ENCODE measurements at regions not wholly inside any gene's neighbourhood (a gene's known extent, or its start where the extent isn't known, plus 50 kb on each side); places are given as distances from the start of the nearest gene placed in this dataset.

DNA sequence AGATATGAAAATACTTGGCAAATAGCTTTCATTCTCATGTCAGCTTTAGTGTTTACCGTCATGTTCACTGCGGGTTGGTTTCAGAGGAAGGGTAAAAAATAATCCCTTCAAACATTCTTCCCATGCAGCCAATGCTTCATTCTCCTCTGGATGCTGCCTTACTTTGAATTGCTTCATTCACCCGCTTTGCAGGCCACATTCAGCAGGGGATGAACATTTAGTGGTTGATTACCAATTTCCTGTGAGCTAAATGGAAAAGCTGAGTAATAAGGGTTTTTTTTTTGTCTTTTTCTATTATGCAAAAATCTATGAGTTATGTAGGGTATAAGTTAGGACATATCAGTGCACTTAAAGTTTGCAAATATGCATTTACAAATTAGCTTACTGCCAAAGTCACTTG lies 96.3 kb upstream of the MEF2C start:
- no peak overlapping the region for H3K9ac ChIP-seq (replicated peaks; ENCODE audit: extremely low read depth, insufficient read depth, low read length)
- H4K20me1 ChIP-seq (replicated peaks; ENCODE audit: control insufficient read depth, extremely low read depth, insufficient read depth, low read length) = no peaks in the 10 kb centered on the region
- H3K9me3 ChIP-seq (replicated peaks; ENCODE audit: control insufficient read depth, insufficient read depth, low read length) = no peaks in the 10 kb centered on the region
- no peak overlapping the region for H2AFZ ChIP-seq (ENCODE audit: low read depth, low read length)
- no peaks in the 10 kb centered on the region for H3K27me3 ChIP-seq (ENCODE audit: control insufficient read depth in 2 of 2, insufficient read depth in 2 of 2, low read length in 2 of 2)
- no peaks in the 10 kb centered on the region for H3K36me3 ChIP-seq (ENCODE audit: control insufficient read depth in 2 of 2, extremely low read depth in 1 of 2, insufficient read depth in 2 of 2, low read length in 2 of 2)
- no peak for FAIRE-seq
- no peaks in the 10 kb centered on the region for H3K79me2 ChIP-seq (ENCODE audit: control insufficient read depth, insufficient read depth, low read length)
- dilution Hi-C loops (cut with MboI; ENCODE audit: extremely low pct_ligation_motif_present, low sequenced_read_pairs) (no loop called here), intact Hi-C loops (cut with micrococcal nuclease) (no loop called here)
- DNase-seq (ENCODE audit: low read depth, low spot score) = no peak
- TF ChIP-seq FOS (IDR thresholded peaks at IDR 0.05; ENCODE audit: borderline replicate concordance, insufficient read depth, low read length) (no peak), JUN (IDR thresholded peaks at IDR 0.05; ENCODE audit: borderline replicate concordance, insufficient read depth, insufficient read length, low read depth) (no peak), GATA2 (IDR thresholded peaks at IDR 0.05; ENCODE audit: insufficient read depth, insufficient read length, low read depth, low read length) (no peak), POLR2AphosphoS5 (IDR thresholded peaks at IDR 0.05; ENCODE audit: insufficient read depth, low read depth, low read length) (no peak), EZH2 (IDR thresholded peaks at IDR 0.05; ENCODE audit: borderline replicate concordance, low read depth, low read length, severe bottlenecking) (no peak), MYC (IDR thresholded peaks at IDR 0.05; ENCODE audit: low read depth, low read length) (no peak), POLR2A (IDR thresholded peaks at IDR 0.05; ENCODE audit: low read depth, low read length) (no peak)
- TF ChIP-seq, protein P1, sequence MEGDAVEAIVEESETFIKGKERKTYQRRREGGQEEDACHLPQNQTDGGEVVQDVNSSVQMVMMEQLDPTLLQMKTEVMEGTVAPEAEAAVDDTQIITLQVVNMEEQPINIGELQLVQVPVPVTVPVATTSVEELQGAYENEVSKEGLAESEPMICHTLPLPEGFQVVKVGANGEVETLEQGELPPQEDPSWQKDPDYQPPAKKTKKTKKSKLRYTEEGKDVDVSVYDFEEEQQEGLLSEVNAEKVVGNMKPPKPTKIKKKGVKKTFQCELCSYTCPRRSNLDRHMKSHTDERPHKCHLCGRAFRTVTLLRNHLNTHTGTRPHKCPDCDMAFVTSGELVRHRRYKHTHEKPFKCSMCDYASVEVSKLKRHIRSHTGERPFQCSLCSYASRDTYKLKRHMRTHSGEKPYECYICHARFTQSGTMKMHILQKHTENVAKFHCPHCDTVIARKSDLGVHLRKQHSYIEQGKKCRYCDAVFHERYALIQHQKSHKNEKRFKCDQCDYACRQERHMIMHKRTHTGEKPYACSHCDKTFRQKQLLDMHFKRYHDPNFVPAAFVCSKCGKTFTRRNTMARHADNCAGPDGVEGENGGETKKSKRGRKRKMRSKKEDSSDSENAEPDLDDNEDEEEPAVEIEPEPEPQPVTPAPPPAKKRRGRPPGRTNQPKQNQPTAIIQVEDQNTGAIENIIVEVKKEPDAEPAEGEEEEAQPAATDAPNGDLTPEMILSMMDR (IDR thresholded peaks at IDR 0.05; ENCODE audit: extremely low read depth in 1 of 2, insufficient read depth in 1 of 2, low read depth in 1 of 2, low read length in 2 of 2) = no peak
- TF ChIP-seq, protein P2, sequence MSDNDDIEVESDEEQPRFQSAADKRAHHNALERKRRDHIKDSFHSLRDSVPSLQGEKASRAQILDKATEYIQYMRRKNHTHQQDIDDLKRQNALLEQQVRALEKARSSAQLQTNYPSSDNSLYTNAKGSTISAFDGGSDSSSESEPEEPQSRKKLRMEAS (IDR thresholded peaks at IDR 0.05; ENCODE audit: insufficient read depth, insufficient read length) = no peak
- H3K27ac ChIP-seq (ENCODE audit: insufficient read depth, low read depth, low read length) = no peak overlapping the region
- H3K9me1 ChIP-seq (replicated peaks; ENCODE audit: control insufficient read depth, extremely low read depth, insufficient read depth, low read length) = no peaks in the 10 kb centered on the region
- ChIA-PET POLR2A (no interaction called here), CTCF (no interaction called here)
- H3K4me3 ChIP-seq (replicated peaks in 1 of 3; ENCODE audit: insufficient read depth in 1 of 3, low read depth in 1 of 3, low read length in 3 of 3) = no peak overlapping the region
- no peaks in the 10 kb centered on the region for H3K4me1 ChIP-seq (ENCODE audit: control insufficient read depth, extremely low read depth, insufficient read depth, low read length)
- H3K4me2 ChIP-seq (ENCODE audit: insufficient read depth, low read length) = no peak overlapping the region
- BruUV-seq (replicated peaks) = no TSS peak

Measured in endothelial cell of umbilical vein (primary cell).